ENCODE measurements at regions not wholly inside any gene's neighbourhood (a gene's known extent, or its start where the extent isn't known, plus 50 kb on each side); places are given as distances from the start of the nearest gene placed in this dataset.
"Not testable (repeated sequence)": the region's sequence is repeated elsewhere in the genome, so short reads cannot be mapped to it uniquely, and the experiment has no call there.

DNA sequence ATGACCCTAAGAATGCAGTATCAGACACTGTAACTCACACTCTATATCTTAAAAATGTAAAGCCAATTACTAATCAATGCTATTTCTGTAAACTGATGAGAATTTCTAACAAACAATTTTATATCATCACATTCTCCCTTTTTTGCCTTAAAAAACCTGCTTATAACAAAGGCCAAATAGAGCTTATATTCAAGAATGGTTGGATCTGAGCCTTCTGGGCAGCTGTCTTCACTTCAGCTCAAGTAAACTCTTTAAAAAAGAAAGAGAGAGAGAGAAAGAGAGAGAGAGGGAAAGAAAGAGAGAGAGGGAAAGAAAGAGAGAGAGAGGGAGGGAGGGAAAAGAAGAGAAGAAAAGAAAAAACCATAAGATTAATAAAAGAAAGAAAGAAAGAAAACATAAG is 231.8 kb downstream of the KCNE4 start:
- Histone ChIP-seq H3K4me3 (ENCODE audit: low read depth, low read length) (no peak overlapping the region), H3K27me3 (ENCODE audit: control insufficient read depth, insufficient read depth, low read length) (no peaks in the 10 kb centered on the region), H3K36me3 (ENCODE audit: control insufficient read depth, insufficient read depth, low read length) (no peaks in the 10 kb centered on the region)
- TF ChIP-seq, protein P1, sequence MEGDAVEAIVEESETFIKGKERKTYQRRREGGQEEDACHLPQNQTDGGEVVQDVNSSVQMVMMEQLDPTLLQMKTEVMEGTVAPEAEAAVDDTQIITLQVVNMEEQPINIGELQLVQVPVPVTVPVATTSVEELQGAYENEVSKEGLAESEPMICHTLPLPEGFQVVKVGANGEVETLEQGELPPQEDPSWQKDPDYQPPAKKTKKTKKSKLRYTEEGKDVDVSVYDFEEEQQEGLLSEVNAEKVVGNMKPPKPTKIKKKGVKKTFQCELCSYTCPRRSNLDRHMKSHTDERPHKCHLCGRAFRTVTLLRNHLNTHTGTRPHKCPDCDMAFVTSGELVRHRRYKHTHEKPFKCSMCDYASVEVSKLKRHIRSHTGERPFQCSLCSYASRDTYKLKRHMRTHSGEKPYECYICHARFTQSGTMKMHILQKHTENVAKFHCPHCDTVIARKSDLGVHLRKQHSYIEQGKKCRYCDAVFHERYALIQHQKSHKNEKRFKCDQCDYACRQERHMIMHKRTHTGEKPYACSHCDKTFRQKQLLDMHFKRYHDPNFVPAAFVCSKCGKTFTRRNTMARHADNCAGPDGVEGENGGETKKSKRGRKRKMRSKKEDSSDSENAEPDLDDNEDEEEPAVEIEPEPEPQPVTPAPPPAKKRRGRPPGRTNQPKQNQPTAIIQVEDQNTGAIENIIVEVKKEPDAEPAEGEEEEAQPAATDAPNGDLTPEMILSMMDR (IDR thresholded peaks at IDR 0.05; ENCODE audit: insufficient read depth, low read length, poor library complexity, severe bottlenecking), result no peak
- DNase-seq (ENCODE audit: low read depth), result no peak

DNA sequence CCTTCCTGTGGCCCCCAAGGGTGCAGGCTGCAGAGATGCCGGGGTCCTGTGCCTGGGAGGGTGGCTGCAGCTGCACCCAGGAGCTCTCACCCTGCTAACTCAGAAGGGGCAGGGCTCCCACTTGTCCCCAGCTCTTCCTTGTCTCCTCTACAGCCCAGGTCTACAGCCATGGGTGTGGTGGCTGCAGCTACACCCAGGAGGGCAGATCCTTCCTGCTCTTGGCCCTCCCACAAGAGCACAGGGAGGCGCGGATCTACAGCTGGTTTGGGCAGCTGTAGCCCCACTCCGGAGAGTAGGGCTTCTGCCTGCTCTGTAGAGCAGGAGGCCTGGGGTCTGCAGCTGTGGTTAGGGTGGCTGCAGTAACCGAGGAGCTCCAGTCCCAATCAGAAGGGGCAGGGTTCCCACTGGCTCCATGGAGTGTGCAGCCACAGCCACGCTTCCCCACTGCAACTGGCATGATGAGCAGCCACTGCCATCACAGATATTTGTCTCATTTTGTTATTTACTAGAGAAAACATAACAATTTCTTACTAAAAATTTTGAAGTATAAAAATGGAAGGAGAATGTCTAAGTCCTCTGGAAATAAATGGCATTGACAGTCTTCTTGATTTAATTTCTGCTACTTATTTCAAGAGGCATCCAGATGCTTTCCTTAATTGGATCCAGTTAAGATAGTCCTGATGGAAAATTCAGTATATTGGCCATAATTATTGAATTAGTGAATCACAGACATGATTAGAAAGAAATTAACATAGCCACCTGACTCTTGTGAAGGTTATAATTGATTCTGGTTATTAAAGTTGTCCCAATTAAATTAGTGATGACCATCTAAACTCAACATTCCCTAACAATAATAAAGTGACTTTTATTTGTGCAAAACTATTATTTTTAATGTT is 233.6 kb downstream of the KCNE4 start:
- Histone ChIP-seq H3K27me3 (ENCODE audit: control insufficient read depth, insufficient read depth, low read length) (no peaks in the 10 kb centered on the region), H3K4me3 (ENCODE audit: low read depth, low read length) (no peak overlapping the region), H3K36me3 (ENCODE audit: control insufficient read depth, insufficient read depth, low read length) (no peaks in the 10 kb centered on the region)
- TF ChIP-seq, protein P1 (IDR thresholded peaks at IDR 0.05; ENCODE audit: insufficient read depth, low read length, poor library complexity, severe bottlenecking), result no peak
- DNase-seq (ENCODE audit: low read depth), result no peak

DNA sequence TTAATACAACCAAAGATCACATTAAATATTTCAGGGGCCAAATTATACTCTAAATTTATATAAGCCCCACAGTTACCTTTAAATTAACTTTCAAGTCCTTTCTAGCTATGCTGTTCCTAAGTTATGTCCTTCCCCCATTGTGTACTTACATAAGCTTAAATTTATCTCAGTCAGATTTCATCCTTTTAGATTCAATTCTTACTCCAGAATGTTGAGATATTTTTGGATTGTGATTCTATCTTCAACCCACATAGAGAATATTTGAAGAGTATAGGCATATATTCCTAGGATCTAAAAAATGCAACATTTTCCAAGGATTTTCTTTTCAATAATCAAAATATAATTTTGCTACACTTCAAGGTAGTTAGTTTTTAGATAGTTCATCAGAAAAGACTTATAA is 242.8 kb downstream of the KCNE4 start:
- Histone ChIP-seq H3K27me3 (ENCODE audit: control insufficient read depth, insufficient read depth, low read length) (no peaks in the 10 kb centered on the region), H3K4me3 (ENCODE audit: low read depth, low read length) (no peak overlapping the region), H3K36me3 (ENCODE audit: control insufficient read depth, insufficient read depth, low read length) (no peaks in the 10 kb centered on the region)
- TF ChIP-seq, protein P1 (IDR thresholded peaks at IDR 0.05; ENCODE audit: insufficient read depth, low read length, poor library complexity, severe bottlenecking), result no peak
- no peak for DNase-seq (ENCODE audit: low read depth)

DNA sequence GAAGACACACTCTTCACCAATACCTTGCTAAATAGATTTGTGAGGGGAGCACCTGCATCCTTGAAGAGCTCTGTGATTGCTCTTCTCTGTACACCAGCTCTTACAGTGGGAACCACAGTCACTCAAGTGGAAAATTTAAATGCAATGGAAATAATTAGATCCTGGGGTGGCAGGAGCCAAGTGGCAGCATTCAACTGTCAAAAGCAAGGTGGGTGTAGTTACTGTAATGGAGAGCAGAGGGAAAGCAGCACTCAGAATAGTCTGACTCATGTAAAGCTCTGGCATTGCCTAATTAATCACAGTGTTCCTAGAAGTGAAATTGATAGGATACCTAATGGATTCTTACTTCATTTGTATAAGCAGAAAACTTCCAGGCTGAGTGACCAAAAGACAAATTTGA is 245.8 kb downstream of the KCNE4 start:
- no peaks in the 10 kb centered on the region for H3K36me3 ChIP-seq (ENCODE audit: control insufficient read depth, insufficient read depth, low read length)
- peak; percentile 16 for DNase-seq (ENCODE audit: low read depth)
- TF ChIP-seq, protein P1 (IDR thresholded peaks at IDR 0.05; ENCODE audit: insufficient read depth, low read length, poor library complexity, severe bottlenecking), result no peak
- H3K27me3 ChIP-seq (ENCODE audit: control insufficient read depth, insufficient read depth, low read length), result no peaks in the 10 kb centered on the region
- H3K4me3 ChIP-seq (ENCODE audit: low read depth, low read length), result no peak overlapping the region

DNA sequence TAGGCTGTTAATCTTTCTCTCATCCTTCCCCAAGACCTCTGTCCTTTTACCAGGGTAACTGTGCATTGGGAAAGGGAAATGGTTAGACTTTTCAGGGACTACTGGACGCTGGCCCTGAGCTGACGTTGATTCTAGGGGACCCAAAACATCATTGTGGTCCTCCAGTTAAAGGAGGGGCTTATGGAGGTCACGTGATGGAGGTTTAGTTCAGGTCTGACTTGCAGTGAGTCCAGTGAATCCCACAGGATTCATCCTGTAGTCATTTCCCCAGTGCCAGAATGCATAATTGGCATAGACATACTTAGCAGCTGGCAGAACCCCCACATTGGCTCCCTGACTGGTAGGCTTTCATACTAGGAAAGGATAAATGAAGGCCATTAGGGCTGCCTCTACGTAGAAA is 246.3 kb downstream of the KCNE4 start:
- DNase-seq (ENCODE audit: low read depth); H3K27me3 ChIP-seq (ENCODE audit: control insufficient read depth, insufficient read depth, low read length); H3K4me3 ChIP-seq (ENCODE audit: low read depth, low read length); H3K36me3 ChIP-seq (ENCODE audit: control insufficient read depth, insufficient read depth, low read length): not testable (repeated sequence)

DNA sequence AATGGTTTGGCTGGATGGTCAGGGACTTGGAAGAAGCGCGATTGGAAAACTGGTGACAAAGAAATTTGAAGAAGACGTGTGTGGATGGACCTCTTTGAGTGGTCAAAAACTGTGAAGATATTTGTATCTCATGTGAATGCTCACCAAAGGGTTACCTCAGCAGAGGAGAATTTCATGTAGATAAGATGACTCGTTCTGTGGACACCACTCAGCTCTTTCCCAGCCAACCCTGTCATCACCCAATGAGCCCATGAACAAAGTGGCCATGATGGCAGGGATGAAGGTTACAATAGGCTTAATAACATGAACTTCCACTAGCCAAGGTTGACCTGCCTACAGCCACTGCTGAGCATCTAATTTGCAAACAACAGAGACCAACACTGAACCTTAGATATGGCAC is 248.3 kb downstream of the KCNE4 start:
- no peak overlapping the region for H3K4me3 ChIP-seq (ENCODE audit: low read depth, low read length)
- no peaks in the 10 kb centered on the region for H3K36me3 ChIP-seq (ENCODE audit: control insufficient read depth, insufficient read depth, low read length)
- no peaks in the 10 kb centered on the region for H3K27me3 ChIP-seq (ENCODE audit: control insufficient read depth, insufficient read depth, low read length)
- TF ChIP-seq, protein P1 (IDR thresholded peaks at IDR 0.05; ENCODE audit: insufficient read depth, low read length, poor library complexity, severe bottlenecking), result no peak
- no peak for DNase-seq (ENCODE audit: low read depth)
